NCI-H1694 (cell line): ENCODE measurements at regions not wholly inside any gene's neighbourhood (a gene's known extent, or its start where the extent isn't known, plus 50 kb on each side); places are given as distances from the start of the nearest gene placed in this dataset.
"Not testable (repeated sequence)": the region's sequence is repeated elsewhere in the genome, so short reads cannot be mapped to it uniquely, and the experiment has no call there.

Experiments
- DNase-seq: peaks from one replicate; lab custom pipeline; 2025; lab: John Stamatoyannopoulos, UW

- no peak for DNase-seq
Measured at GRCh38 chr4:116020141-116020722, 906.8 kb upstream of the NDST4 start.

- no peak for DNase-seq
Measured at GRCh38 chr4:116018831-116019230, 905.4 kb upstream of the NDST4 start.

GRCh38 chr4:116016201-116016600 lies 902.8 kb upstream of the NDST4 start:
- no peak for DNase-seq

- DNase-seq, result no peak
Measured at GRCh38 chr4:116015549-116015948, 902.1 kb upstream of the NDST4 start.

GRCh38 chr4:116015062-116015461 lies 901.6 kb upstream of the NDST4 start:
- DNase-seq, result no peak

GRCh38 chr4:116010923-116011322 lies 897.5 kb upstream of the NDST4 start:
- DNase-seq, result no peak

GRCh38 chr4:116005806-116006088 lies 892.3 kb upstream of the NDST4 start:
- DNase-seq, result no peak

GRCh38 chr4:116005037-116005805 lies 891.8 kb upstream of the NDST4 start:
- no peak for DNase-seq

- no peak for DNase-seq
Measured at GRCh38 chr4:116001291-116001690, 887.9 kb upstream of the NDST4 start.

- no peak for DNase-seq
Measured at GRCh38 chr4:115986573-115986972, 873.2 kb upstream of the NDST4 start.

- not testable (repeated sequence) for DNase-seq
Measured at GRCh38 chr4:115975421-115976001, 862.1 kb upstream of the NDST4 start.

- no peak for DNase-seq
Measured at GRCh38 chr4:115973768-115974167, 860.3 kb upstream of the NDST4 start.

GRCh38 chr4:115972967-115973366 lies 859.5 kb upstream of the NDST4 start:
- no peak for DNase-seq

- DNase-seq, result no peak
Measured at GRCh38 chr4:115970859-115971258, 857.4 kb upstream of the NDST4 start.

GRCh38 chr4:115969756-115970155 lies 856.3 kb upstream of the NDST4 start:
- DNase-seq, result no peak

GRCh38 chr4:115965588-115965987 lies 852.2 kb upstream of the NDST4 start:
- no peak for DNase-seq

- not testable (repeated sequence) for DNase-seq
Measured at GRCh38 chr4:115956054-115956796, 842.8 kb upstream of the NDST4 start.

- no peak for DNase-seq
Measured at GRCh38 chr4:115950806-115951205, 837.4 kb upstream of the NDST4 start.

GRCh38 chr4:115949974-115950743 lies 836.7 kb upstream of the NDST4 start:
- DNase-seq, result not testable (repeated sequence)

GRCh38 chr4:115945026-115945425 lies 831.6 kb upstream of the NDST4 start:
- DNase-seq, result no peak

- no peak for DNase-seq
Measured at GRCh38 chr4:115944146-115944905, 830.9 kb upstream of the NDST4 start.
